NT2/D1 (cell line): ENCODE measurements at regions not wholly inside any gene's neighbourhood (a gene's known extent, or its start where the extent isn't known, plus 50 kb on each side); places are given as distances from the start of the nearest gene placed in this dataset.

ENCODE experiments used
- DNase-seq: peaks from one replicate; pipeline ENCODE4 v3.0.0-alpha.2; 2011; ENCODE audit warnings: low read depth, low spot score
- H3K27me3 ChIP-seq: 2 replicates; pipeline ENCODE4 v1.6.0; 2011; ENCODE audit warnings: mild to moderate bottlenecking; ENCODE audit not compliant: insufficient read length, insufficient read depth
- H3K36me3 ChIP-seq: 2 replicates; pipeline ENCODE4 v1.6.1; 2011; ENCODE audit warnings: mild to moderate bottlenecking, low read length, mixed read lengths; ENCODE audit not compliant: insufficient read depth, insufficient read length
- H3K4me1 ChIP-seq: 2 replicates; pipeline ENCODE4 v1.5.1; 2011; ENCODE audit not compliant: insufficient read depth, insufficient read length
- H3K4me3 ChIP-seq: 2 replicates; pipeline ENCODE4 v1.5.1; 2011; ENCODE audit warnings: low read depth; ENCODE audit not compliant: insufficient read length
- H3K9ac ChIP-seq: 2 replicates; pipeline ENCODE4 v1.6.0; 2011; ENCODE audit warnings: low read depth; ENCODE audit not compliant: insufficient read length
- H3K9me3 ChIP-seq: 2 replicates; pipeline ENCODE4 v1.5.1; 2011; ENCODE audit warnings: mild to moderate bottlenecking, low read length; ENCODE audit not compliant: insufficient read depth
- SUZ12 ChIP-seq: IDR thresholded peaks from 2 replicates; pipeline ENCODE4 v1.6.1; 2011; ENCODE audit not compliant: insufficient read length, insufficient read depth; ENCODE audit errors: extremely low read depth
- YY1 ChIP-seq: IDR thresholded peaks from 2 replicates; pipeline ENCODE4 v1.6.1; 2011; ENCODE audit not compliant: insufficient read length, insufficient read depth
- ZNF274 ChIP-seq: IDR thresholded peaks from 2 replicates; pipeline ENCODE4 v1.6.1; 2011; ENCODE audit warnings: mild to moderate bottlenecking, low read depth, low read length

- H3K4me3 ChIP-seq, result no peak overlapping the region
- peaks cover 14% of the 10 kb centered on the region for H3K9me3 ChIP-seq
- no peaks in the 10 kb centered on the region for H3K27me3 ChIP-seq
- TF ChIP-seq SUZ12 (no peak), YY1 (no peak)
- no peak for DNase-seq
- H3K4me1 ChIP-seq, result no peaks in the 10 kb centered on the region
- H3K36me3 ChIP-seq, result no peaks in the 10 kb centered on the region
- H3K9ac ChIP-seq, result no peak overlapping the region
Observed at GRCh38 chr3:155029941-155030340, 50.2 kb upstream of the MME start.

GRCh38 chr3:155026999-155027591 lies 53.0 kb upstream of the MME start:
- H3K9me3 ChIP-seq, result peaks cover 14% of the 10 kb centered on the region
- no peak for DNase-seq
- H3K36me3 ChIP-seq, result no peaks in the 10 kb centered on the region
- H3K4me1 ChIP-seq, result no peaks in the 10 kb centered on the region
- TF ChIP-seq YY1, result no peak
- TF ChIP-seq SUZ12, result no peak
- TF ChIP-seq ZNF274, result no peak
- no peak overlapping the region for H3K9ac ChIP-seq
- H3K27me3 ChIP-seq, result no peaks in the 10 kb centered on the region
- no peak overlapping the region for H3K4me3 ChIP-seq

GRCh38 chr3:155024006-155024638 lies 56.0 kb upstream of the MME start:
- Histone ChIP-seq H3K27me3 (no peaks in the 10 kb centered on the region), H3K9ac (no peak overlapping the region), H3K9me3 (peaks cover 6% of the 10 kb centered on the region), H3K4me1 (no peaks in the 10 kb centered on the region), H3K36me3 (no peaks in the 10 kb centered on the region), H3K4me3 (no peak overlapping the region)
- DNase-seq, result no peak
- TF ChIP-seq YY1 (no peak), SUZ12 (no peak), ZNF274 (no peak)

- no peak for TF ChIP-seq ZNF274
- TF ChIP-seq YY1, result no peak
- TF ChIP-seq SUZ12, result no peak
- no peaks in the 10 kb centered on the region for H3K36me3 ChIP-seq
- H3K4me1 ChIP-seq, result no peaks in the 10 kb centered on the region
- no peak for DNase-seq
- no peak overlapping the region for H3K4me3 ChIP-seq
- no peaks in the 10 kb centered on the region for H3K9me3 ChIP-seq
- H3K27me3 ChIP-seq, result no peaks in the 10 kb centered on the region
- no peak overlapping the region for H3K9ac ChIP-seq
Observed at GRCh38 chr3:155022896-155023295, 57.2 kb upstream of the MME start.

GRCh38 chr3:155019575-155019974 lies 60.5 kb upstream of the MME start:
- Histone ChIP-seq H3K9ac (no peak overlapping the region), H3K4me3 (no peak overlapping the region), H3K27me3 (no peaks in the 10 kb centered on the region), H3K36me3 (no peaks in the 10 kb centered on the region), H3K9me3 (no peaks in the 10 kb centered on the region), H3K4me1 (no peaks in the 10 kb centered on the region)
- DNase-seq, result no peak
- TF ChIP-seq SUZ12, result no peak

- Histone ChIP-seq H3K9ac (no peak overlapping the region), H3K4me1 (no peaks in the 10 kb centered on the region), H3K27me3 (no peaks in the 10 kb centered on the region), H3K4me3 (no peak overlapping the region), H3K36me3 (no peaks in the 10 kb centered on the region), H3K9me3 (no peaks in the 10 kb centered on the region)
- TF ChIP-seq YY1, result no peak
- no peak for TF ChIP-seq SUZ12
- no peak for TF ChIP-seq ZNF274
- no peak for DNase-seq
Observed at GRCh38 chr3:155018621-155019330, 61.3 kb upstream of the MME start.

- Histone ChIP-seq H3K9me3 (no peaks in the 10 kb centered on the region), H3K4me3 (no peak overlapping the region), H3K27me3 (no peaks in the 10 kb centered on the region), H3K9ac (no peak overlapping the region), H3K4me1 (no peaks in the 10 kb centered on the region), H3K36me3 (no peaks in the 10 kb centered on the region)
- DNase-seq, result no peak
- no peak for TF ChIP-seq ZNF274
Observed at GRCh38 chr3:155015776-155016436, 64.2 kb upstream of the MME start.
